ENCODE measurements at regions not wholly inside any gene's neighbourhood (a gene's known extent, or its start where the extent isn't known, plus 50 kb on each side); places are given as distances from the start of the nearest gene placed in this dataset.
A peak's percentile ranks its signal among the peaks of the same experiment; 100 is the strongest.
"Not testable (repeated sequence)": the region's sequence is repeated elsewhere in the genome, so short reads cannot be mapped to it uniquely, and the experiment has no call there.

DNA sequence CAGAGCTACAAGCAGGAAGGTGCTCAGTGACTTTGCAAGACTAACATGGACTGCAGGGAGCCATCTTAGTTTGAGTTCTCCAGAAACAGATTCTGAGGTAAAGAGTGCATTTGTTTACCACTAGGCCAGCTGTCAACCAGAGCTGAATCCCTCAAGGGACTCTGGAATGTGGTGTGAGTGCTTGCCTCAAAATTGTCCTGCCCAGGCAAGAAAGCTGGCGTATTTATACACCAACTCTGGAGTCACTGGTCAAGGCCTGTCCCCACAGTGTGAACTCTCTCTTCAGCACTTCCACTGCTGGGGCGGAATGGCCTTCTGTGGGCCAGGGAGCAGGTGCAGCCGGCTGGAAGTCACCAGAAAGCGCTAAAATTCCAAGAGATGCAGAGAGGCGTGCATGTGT, 139.2 kb upstream of the TBCA start:
- DNase-seq (ENCODE audit: low read depth): no peak
- in situ Hi-C loops (cut with HindIII; ENCODE audit: low pct_unique_long_range_greater_than_20kb, low sequenced_read_pairs): no loop called here

GRCh38 chr5:77912721-77913120, 136.6 kb upstream of the TBCA start:
- DNase-seq (ENCODE audit: low read depth): no peak
- in situ Hi-C loops (cut with HindIII; ENCODE audit: low pct_unique_long_range_greater_than_20kb, low sequenced_read_pairs): no loop called here

DNA sequence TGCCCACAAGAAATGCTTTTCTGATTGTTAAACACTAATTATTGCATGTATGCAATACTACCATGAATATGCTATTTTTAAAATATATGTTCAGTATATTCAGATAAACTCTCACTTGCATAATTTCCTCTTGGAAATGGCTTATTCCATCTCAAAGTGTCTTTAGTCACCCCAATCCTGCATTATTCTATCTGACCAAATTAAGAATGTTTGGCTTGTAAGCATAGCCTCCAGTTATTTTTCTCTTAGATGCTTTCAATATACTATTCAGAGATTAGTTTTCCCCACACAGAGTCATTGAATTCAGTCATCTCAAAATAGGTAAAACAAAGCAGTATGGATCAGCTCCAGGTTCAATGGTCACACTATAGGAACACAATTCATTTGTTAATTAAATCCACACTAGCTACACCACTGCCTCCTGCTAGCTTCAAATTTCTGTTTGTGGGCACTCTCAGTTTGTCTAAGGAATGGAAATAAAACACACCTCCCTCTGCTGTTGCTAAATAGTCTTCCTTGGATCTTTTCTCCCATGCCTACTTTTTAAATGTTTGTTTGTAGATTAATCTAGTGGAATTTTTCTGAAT, 134.6 kb upstream of the TBCA start:
- in situ Hi-C loops (cut with HindIII; ENCODE audit: low pct_unique_long_range_greater_than_20kb, low sequenced_read_pairs): no loop called here
- DNase-seq (ENCODE audit: low read depth): no peak

DNA sequence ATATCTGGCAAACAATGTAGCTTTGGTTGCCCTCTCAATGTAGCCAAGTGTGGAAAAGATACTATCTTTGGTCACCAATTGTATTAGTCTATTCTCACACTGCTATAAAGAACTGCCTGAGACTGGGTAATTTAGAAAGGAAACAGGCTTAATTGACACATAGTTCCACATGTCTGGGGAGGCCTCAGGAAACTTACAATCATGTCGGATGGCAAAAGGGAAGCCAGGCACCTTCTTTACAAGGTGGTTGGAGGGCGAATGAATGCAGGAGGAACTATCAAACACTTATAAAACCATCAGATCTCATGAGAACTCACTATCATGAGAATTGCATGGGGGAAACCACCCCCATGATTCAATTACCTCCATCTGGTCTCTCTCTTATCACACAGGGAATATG, 133.1 kb upstream of the TBCA start:
- in situ Hi-C loops (cut with HindIII; ENCODE audit: low pct_unique_long_range_greater_than_20kb, low sequenced_read_pairs): no loop called here
- no peak for DNase-seq (ENCODE audit: low read depth)

DNA sequence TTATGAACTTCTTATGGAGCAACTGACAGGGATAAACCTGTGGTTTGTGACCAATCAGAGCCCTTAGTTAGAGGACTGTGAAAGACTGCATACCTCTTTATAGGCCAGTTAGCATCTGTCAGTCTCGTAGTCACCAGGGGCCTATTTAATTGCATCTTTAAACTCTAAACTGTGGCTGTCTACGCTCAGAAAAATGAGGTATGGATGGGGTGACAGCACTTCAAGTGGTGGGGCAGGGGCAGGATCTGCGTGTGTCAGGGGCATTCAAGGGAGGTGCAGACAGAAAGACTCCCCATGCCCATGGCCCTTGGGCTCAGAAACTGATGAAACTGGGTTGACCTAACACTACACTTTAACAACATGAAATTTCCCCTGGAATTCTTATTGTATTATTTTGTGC, 132.6 kb upstream of the TBCA start:
- DNase-seq (ENCODE audit: low read depth): no peak
- in situ Hi-C loops (cut with HindIII; ENCODE audit: low pct_unique_long_range_greater_than_20kb, low sequenced_read_pairs): no loop called here

- no peak for DNase-seq (ENCODE audit: low read depth)
- in situ Hi-C loops (cut with HindIII; ENCODE audit: low pct_unique_long_range_greater_than_20kb, low sequenced_read_pairs): no loop called here
Measured at GRCh38 chr5:77907786-77908185, 131.6 kb upstream of the TBCA start.

DNA sequence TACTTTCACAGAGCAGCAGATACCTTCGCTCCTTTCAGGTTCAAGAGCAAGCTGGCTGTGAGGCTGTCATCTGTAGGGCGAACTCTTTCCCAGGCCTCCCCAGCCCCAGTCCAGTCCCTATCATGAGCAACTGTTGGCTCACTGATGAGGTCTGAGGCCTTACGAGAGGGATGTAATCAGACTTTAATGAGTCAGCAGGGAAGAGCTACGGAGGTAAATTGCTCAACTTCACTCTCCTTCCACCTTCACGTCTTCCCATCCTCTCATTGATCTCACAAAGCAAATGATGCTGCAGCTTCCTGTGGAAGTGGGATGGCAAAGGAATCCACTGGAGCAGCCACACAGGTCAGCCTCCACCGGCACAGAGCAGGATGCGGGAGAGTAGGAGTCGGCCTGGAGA, 130.7 kb upstream of the TBCA start:
- in situ Hi-C loops (cut with HindIII; ENCODE audit: low pct_unique_long_range_greater_than_20kb, low sequenced_read_pairs): no loop called here

DNA sequence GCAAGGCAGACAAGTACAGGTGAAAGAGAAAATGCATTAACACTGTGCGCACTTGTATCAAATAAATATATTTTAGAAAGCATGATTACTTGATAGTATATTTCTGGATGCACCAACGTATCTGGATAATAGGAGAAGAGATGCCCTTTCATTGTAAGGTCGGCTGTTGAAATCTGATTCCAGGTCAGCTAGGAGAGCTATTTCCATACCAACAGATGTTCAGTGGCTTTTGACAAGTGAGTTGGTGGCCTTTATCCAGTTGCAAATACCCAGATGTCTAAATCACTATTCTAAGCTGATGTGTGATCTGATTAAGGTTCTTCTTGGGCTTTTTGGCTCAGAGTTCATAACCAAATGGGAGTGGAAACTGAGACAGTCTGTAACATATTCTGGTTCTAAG, 128.2 kb upstream of the TBCA start:
- no peak for DNase-seq (ENCODE audit: low read depth)
- in situ Hi-C loops (cut with HindIII; ENCODE audit: low pct_unique_long_range_greater_than_20kb, low sequenced_read_pairs): no loop called here

More for the DNA sequence above, 130.7 kb upstream of the TBCA start:
- DNase-seq (ENCODE audit: low read depth): no peak

DNA sequence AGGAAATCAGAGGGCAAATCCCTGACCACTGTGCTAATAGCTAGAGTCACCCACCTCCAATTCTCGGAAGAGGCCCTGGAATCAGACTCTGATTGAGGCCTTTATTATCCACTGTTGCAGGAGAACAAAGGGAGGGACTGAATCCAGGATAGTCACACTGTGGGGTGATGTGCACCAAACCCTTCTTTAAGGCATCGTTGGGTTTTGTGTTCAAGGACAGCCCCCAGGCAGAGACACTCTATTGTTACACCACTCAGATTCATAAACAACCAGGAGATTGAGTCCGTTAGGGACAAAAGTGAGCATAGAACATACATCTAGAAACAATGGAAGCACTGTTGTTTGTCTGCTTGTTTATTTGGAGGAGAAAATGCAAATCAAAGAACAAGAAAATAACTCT, 124.6 kb upstream of the TBCA start:
- no peak for DNase-seq (ENCODE audit: low read depth)
- in situ Hi-C loops (cut with HindIII; ENCODE audit: low pct_unique_long_range_greater_than_20kb, low sequenced_read_pairs): no loop called here

DNA sequence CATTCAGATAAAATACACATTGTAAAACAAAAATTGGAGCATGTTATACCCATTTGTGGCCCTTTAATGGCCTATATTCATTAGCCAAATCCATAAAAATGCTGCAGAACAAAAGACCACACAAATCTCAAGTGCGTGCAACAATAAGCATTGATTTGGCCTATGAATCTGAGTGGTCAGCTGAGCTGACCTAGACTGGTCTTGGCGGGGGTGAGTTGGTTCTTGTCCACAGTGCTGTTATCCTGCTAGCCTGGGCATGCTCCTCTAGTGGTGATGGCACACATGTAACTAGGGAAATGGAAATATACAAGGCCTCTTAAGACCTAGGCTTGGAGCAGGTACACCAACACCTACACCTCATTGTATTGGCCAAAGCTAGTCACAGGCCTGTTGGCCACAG, 122.2 kb upstream of the TBCA start:
- no peak for DNase-seq (ENCODE audit: low read depth)
- in situ Hi-C loops (cut with HindIII; ENCODE audit: low pct_unique_long_range_greater_than_20kb, low sequenced_read_pairs): no loop called here

DNA sequence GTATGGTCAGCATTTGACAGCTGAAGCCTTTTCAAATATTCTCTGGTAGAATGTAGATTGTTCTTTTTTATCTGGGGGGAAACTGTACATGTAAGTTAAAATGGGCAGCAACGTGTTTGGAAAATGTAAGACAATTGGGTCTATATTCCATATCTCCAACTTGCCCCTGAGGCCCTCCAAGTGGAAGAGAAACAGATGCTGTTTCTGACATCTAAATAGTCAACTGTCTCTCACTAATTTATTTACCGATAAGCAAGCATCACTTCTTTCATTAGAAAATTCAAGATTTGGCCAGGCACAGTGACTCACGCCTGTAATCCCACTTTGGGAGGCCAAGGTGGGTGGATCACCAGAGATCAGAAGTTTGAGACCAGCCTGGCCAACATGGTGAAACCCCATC, 120.2 kb upstream of the TBCA start:
- in situ Hi-C loops (cut with HindIII; ENCODE audit: low pct_unique_long_range_greater_than_20kb, low sequenced_read_pairs): no loop called here
- DNase-seq (ENCODE audit: low read depth): no peak

DNA sequence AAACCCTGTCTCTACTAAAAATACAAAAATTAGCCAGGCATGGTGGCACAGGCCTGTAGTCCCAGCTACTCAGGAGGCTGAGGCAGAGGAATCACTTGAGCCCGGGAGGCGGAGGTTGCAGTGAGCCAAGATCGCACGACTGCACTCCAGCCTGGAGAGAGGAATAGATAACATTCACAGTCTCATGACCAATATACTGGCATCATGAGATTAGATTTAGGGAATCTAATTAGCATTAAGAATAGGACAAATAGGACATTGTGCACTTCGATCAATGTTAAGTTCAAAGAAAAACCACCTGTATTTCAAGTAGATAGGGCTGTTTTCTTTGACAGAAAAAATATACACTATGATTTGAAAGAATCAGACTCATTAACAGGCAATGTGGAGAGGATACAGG, 118.0 kb upstream of the TBCA start:
- DNase-seq (ENCODE audit: low read depth); in situ Hi-C loops (cut with HindIII; ENCODE audit: low pct_unique_long_range_greater_than_20kb, low sequenced_read_pairs): not testable (repeated sequence)

GRCh38 chr5:77893225-77893860, 117.2 kb upstream of the TBCA start:
- peak; percentile 72 for DNase-seq (ENCODE audit: low read depth)
- in situ Hi-C loops (cut with HindIII; ENCODE audit: low pct_unique_long_range_greater_than_20kb, low sequenced_read_pairs): no loop called here

DNA sequence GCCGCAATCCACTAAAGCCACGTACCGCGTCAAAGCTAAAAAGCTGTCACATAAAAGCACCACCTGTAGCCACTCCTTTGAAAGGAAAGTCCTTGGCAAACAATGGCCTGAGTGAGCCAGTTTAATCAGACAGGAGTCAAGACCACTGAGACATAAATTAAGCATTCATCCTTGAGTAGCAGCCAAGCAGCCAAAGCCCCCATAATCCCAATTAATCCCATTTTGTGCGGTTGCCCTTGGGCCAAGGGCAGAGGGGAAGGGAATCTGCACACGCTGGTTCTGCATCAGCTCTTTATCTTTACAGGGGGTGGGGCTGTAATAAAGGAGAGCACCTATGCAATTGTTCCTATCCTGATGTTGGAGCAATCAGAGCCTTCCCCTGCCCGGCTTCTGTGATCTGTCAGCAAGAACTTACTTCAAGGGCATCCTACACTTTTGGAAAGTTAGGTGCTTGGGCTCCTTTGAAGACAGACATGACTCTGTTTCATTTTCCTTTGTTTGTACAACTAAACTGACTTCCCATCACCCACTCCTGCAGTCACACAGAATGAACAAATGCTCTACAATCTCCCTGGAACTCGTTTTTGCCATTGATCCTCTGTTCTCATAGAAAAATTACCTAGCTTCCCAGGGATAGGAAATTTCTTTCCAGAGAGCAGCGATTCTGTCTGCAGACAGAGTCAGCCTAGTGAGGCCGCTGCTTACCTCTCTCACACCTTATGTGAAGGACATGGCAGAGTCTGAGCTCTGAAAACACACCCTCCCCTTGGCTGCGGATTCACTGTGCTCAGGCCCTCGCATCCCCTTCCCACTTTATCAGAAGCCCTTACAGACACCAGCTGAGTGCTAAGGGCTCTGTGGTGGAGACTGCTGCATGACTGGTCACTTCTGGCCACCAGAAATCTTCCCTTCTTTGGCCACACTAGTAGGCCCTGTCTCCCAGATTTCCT, 116.2 kb upstream of the TBCA start:
- DNase-seq (ENCODE audit: low read depth): no peak
- in situ Hi-C loops (cut with HindIII; ENCODE audit: low pct_unique_long_range_greater_than_20kb, low sequenced_read_pairs): no loop called here

DNA sequence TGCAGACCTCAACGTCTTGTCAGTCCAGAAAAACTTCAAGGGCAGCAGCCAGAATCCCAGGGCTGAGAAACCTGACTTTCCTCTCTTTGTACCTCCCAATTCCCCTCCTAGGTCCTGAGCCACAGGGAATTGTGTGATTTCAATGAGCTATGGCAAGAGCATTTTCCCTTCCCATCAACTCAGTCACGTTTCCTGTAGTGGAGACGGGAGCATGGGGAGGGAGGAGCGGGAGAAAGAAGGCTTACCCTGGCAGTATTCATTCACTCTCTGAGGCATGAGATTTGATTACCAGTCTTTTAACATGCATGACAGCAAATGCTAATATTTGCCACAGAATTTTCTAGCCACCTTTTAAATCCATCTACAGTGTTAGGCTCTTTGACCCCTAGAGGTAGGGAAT, 109.4 kb upstream of the TBCA start:
- in situ Hi-C loops (cut with HindIII; ENCODE audit: low pct_unique_long_range_greater_than_20kb, low sequenced_read_pairs): no loop called here
- DNase-seq (ENCODE audit: low read depth): no peak

DNA sequence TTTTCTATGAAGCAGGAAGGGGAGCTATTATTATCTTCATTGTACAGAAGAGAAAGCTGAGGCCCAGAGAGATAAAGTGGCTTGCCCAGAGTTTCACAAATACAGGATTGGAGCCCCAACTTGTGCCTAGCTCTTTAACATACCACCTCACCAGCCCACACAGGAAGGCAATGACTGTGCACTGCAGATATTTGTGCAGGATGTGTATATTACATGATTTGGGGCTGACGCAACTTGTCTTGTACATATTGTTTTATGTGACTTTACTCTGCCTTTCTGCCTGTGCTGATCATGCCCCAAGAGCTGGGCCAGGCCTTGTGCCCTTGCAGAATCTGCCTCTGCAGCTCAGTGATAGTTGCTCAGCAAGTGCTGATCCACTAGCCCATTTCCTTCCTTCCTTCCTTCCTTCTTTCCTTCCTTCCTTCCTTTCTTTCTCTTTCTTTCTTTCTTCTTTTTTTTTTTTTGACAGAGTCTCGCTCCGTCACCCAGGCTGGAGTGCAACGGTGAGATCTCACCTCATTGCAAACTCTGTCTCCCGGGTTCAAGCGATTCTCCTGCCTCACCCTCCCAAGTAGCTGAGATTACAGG, 106.6 kb upstream of the TBCA start:
- no peak for DNase-seq (ENCODE audit: low read depth)
- in situ Hi-C loops (cut with HindIII; ENCODE audit: low pct_unique_long_range_greater_than_20kb, low sequenced_read_pairs): no loop called here

DNA sequence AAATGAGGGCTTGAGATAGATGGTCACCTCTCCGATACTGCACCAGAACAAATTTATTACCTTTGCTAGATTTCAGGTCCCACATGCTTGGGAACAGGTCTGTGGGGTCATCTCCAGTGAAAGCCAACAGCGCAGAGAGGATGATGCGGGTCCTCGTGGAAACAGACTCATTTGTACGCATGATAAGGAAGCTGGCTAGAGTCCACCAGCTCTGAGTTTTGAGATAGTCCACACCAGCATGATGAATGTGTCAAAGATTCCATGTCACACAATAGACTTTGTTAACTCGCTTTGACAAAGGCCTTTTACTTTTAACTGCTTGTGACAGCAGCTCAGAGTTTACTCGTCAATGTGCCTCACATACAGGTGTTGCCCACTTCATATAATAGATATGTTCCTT, 105.4 kb upstream of the TBCA start:
- in situ Hi-C loops (cut with HindIII; ENCODE audit: low pct_unique_long_range_greater_than_20kb, low sequenced_read_pairs): no loop called here
- no peak for DNase-seq (ENCODE audit: low read depth)

- DNase-seq (ENCODE audit: low read depth): no peak
- in situ Hi-C loops (cut with HindIII; ENCODE audit: low pct_unique_long_range_greater_than_20kb, low sequenced_read_pairs): no loop called here
Measured at GRCh38 chr5:77877516-77878355, 101.6 kb upstream of the TBCA start.
